Esophagus (tissue), 2 donors: ENCODE measurements at regions not wholly inside any gene's neighbourhood (a gene's known extent, or its start where the extent isn't known, plus 50 kb on each side); places are given as distances from the start of the nearest gene placed in this dataset.

Experiments
- H3K27ac ChIP-seq, 2 donors: one replicate each; pipeline ENCODE4 v1.5.1; 2013; ENCODE audit warnings: low read depth in 2 of 2, mild to moderate bottlenecking in 2 of 2, inconsistent platforms in 1 of 2, low read length in 1 of 2, moderate library complexity in 1 of 2
- H3K27me3 ChIP-seq, 2 donors: one replicate each; pipeline ENCODE4 v1.6.1; 2013; ENCODE audit warnings: low read length in 2 of 2, control low read depth in 1 of 2, mild to moderate bottlenecking in 1 of 2; ENCODE audit not compliant: insufficient read depth in 2 of 2, control insufficient read depth in 1 of 2
- H3K36me3 ChIP-seq, 2 donors: one replicate each; pipeline ENCODE4 v1.6.1; 2013; ENCODE audit warnings: low read length in 1 of 2; ENCODE audit not compliant: control insufficient read depth in 2 of 2, insufficient read depth in 2 of 2
- H3K4me1 ChIP-seq, 2 donors: one replicate each; pipeline ENCODE4 v1.6.1; 2013; ENCODE audit warnings: low read length in 1 of 2; ENCODE audit not compliant: control insufficient read depth in 2 of 2, insufficient read depth in 2 of 2
- H3K4me3 ChIP-seq, 2 donors: one replicate each; pipeline ENCODE4 v1.5.1; 2013; ENCODE audit warnings: low read length in 2 of 2, mild to moderate bottlenecking in 2 of 2, low read depth in 1 of 2, moderate library complexity in 1 of 2
- H3K9me3 ChIP-seq, 2 donors: one replicate each; pipeline ENCODE4 v1.6.1; 2013; ENCODE audit warnings: mild to moderate bottlenecking in 2 of 2, low read depth in 1 of 2, low read length in 1 of 2, moderate library complexity in 1 of 2; ENCODE audit not compliant: control insufficient read depth in 2 of 2, insufficient read depth in 1 of 2
- WGBS, 2 donors: extraction: QIAGEN DNeasy Blood & Tissue Kit; methylation state at CpG; one replicate each; pipeline ENCODE4 v1.1.7; 2013; 5-methylcytosine and 5-hydroxymethylcytosine counted together
- donor health status: healthy with polysubstance abuse.
- donor health status: Bipolar disorder and iron deficiency.

DNA sequence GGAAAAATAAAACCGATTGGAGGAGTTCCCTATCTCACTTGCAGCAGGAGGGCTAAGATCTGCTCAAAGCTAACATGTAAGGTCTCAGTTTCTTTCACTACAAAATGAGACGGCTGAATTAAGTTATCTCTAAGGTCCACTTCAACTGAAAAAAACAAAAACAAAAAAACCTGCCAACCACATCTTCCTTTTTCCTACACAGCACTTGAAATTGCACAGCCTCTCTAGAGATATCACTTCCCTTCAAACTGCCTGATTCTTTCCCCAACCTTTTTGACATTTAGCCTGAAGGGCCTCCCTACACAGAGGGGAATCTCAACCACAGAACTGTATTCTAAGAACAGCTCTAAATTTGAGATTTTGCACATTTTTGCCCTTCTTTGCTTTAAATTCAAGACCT, 227.9 kb upstream of the TARS1 start:
- Histone ChIP-seq H3K4me3 (no peak overlapping the region), H3K36me3 (no peaks in the 10 kb centered on the region), H3K9me3 (no peaks in the 10 kb centered on the region), H3K27me3 (no peaks in the 10 kb centered on the region), H3K4me1 (no peaks in the 10 kb centered on the region), H3K27ac (no peak overlapping the region)
- WGBS, 2 donors = 35 to 50% methylated on average over 2 of the region's 2 CpGs

GRCh38 chr5:33223563-33224284, 217.0 kb upstream of the TARS1 start:
- no peaks in the 10 kb centered on the region for H3K27me3 ChIP-seq
- no peaks in the 10 kb centered on the region for H3K4me1 ChIP-seq
- no peak overlapping the region for H3K4me3 ChIP-seq
- WGBS, 2 donors = 49 to 54% methylated on average over 3 of the region's 3 CpGs
- no peaks in the 10 kb centered on the region for H3K36me3 ChIP-seq
- no peak overlapping the region for H3K27ac ChIP-seq
- no peaks in the 10 kb centered on the region for H3K9me3 ChIP-seq

DNA sequence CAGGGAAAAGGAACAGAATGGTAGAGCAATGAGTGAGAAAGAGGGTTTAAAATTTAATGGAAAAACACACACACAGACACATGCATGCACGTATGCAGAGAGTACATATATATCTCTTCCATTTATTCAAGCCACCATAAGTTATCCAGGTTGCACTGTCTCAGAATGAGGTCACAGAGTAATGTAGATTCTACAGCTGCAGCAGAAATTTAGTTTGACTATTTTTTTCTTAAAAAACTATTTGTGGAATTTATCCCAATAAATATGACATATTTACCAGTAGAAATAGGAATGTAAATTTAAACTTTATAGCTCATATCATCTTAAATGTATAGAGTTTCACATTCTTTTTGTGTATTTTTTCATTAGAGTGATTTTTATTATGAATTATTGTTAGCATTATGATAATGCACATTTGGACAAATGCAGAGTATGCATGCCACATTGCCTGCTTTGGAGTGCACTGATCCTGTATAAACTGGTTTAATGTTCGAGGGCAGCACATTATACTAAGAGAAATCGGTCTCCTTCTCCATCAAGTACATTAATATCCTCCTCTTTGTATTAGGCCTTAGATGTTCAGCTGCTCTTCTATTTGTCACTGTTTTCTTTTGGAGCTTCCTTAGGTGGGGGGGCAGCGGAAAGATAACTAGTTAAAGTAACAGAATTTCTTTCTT, 216.3 kb upstream of the TARS1 start:
- Histone ChIP-seq H3K27me3 (no peaks in the 10 kb centered on the region), H3K36me3 (no peaks in the 10 kb centered on the region), H3K4me1 (no peaks in the 10 kb centered on the region), H3K27ac (no peak overlapping the region), H3K9me3 (no peaks in the 10 kb centered on the region), H3K4me3 (no peak overlapping the region)
- 85 to 88% methylated on average over 4 of the region's 4 CpGs for WGBS, 2 donors

GRCh38 chr5:33227247-33227646, 213.5 kb upstream of the TARS1 start:
- Histone ChIP-seq H3K36me3 (no peaks in the 10 kb centered on the region), H3K4me3 (no peak overlapping the region), H3K4me1 (no peaks in the 10 kb centered on the region), H3K9me3 (no peaks in the 10 kb centered on the region), H3K27me3 (no peaks in the 10 kb centered on the region), H3K27ac (no peak overlapping the region)

- H3K36me3 ChIP-seq = no peaks in the 10 kb centered on the region
- H3K4me3 ChIP-seq = no peak overlapping the region
- no peak overlapping the region for H3K27ac ChIP-seq
- H3K27me3 ChIP-seq = no peaks in the 10 kb centered on the region
- WGBS, 2 donors = 84 to 86% methylated on average over 2 of the region's 2 CpGs
- no peaks in the 10 kb centered on the region for H3K4me1 ChIP-seq
- no peaks in the 10 kb centered on the region for H3K9me3 ChIP-seq
Observed at GRCh38 chr5:33227746-33228145, 213.0 kb upstream of the TARS1 start.

- no peaks in the 10 kb centered on the region for H3K27me3 ChIP-seq
- no peaks in the 10 kb centered on the region for H3K9me3 ChIP-seq
- no peaks in the 10 kb centered on the region for H3K4me1 ChIP-seq
- no peaks in the 10 kb centered on the region for H3K36me3 ChIP-seq
- WGBS, 2 donors = 83 to 86% methylated on average over 3 of the region's 3 CpGs
- H3K27ac ChIP-seq = no peak overlapping the region
- H3K4me3 ChIP-seq = no peak overlapping the region
Observed at GRCh38 chr5:33228149-33228548, 212.6 kb upstream of the TARS1 start.

GRCh38 chr5:33229216-33229615, 211.5 kb upstream of the TARS1 start:
- no peak overlapping the region for H3K27ac ChIP-seq

DNA sequence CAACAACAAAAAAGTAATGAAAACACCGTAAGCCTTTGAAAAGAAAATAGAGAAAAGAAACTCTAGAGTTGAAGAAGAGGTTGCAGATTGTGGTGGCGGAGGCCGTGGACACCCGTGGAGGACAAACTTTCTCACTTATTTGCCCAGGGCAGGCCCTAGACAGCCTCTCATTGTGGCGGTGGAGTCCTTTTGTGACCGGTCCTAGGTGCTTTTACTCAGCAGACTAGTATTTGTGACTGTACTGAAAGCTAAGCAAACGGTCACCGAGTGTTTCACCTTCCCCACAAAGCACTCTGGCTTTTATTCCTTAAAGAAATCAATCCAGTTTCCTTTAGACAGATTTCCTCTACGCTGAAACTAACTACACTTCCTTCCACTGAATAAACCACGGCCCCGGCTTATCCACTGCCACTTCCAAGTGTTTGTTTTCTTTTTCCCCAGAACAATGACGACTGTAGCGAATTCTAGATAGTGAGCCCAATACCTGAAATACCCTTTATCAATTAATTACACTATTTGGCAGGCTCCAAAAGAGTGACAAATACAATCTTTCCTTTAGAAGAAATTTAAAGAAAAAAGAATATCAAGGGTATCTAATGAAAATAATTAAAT, 210.2 kb upstream of the TARS1 start:
- Histone ChIP-seq H3K9me3 (no peaks in the 10 kb centered on the region), H3K27ac (no peak overlapping the region), H3K4me1 (no peaks in the 10 kb centered on the region), H3K4me3 (no peak overlapping the region), H3K27me3 (no peaks in the 10 kb centered on the region), H3K36me3 (no peaks in the 10 kb centered on the region)
- 67 to 74% methylated on average over 13 of the region's 13 CpGs for WGBS, 2 donors

More at GRCh38 chr5:33229216-33229615, 211.5 kb upstream of the TARS1 start:
- Histone ChIP-seq H3K4me1 (no peaks in the 10 kb centered on the region), H3K4me3 (no peak overlapping the region), H3K36me3 (no peaks in the 10 kb centered on the region), H3K9me3 (no peaks in the 10 kb centered on the region), H3K27me3 (no peaks in the 10 kb centered on the region)
- WGBS, 2 donors = 64 to 66% methylated on average over 9 of the region's 9 CpGs

DNA sequence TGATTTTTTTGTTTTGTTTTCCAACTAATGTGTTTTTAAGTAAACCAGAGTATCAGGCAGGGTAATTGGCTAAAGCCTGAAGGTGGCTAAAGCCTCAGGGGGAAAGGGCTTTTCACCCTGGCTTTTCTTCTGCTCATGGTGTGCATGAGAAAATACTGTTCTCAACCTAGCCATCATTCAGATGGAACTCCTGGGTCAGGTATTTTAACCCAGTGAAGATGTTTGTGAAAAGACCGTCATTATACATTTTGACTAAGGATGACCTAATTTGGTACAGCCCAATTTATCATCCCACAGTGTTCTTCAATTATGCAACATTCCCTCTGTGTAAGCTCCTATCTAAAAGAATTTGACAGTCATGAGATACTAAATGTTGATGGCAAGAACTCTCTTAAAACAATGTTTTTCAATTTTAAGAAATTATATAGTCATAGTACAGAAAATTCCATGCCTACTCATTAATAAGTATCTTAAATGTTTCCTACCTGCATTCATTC, 209.5 kb upstream of the TARS1 start:
- H3K9me3 ChIP-seq = no peaks in the 10 kb centered on the region
- H3K27ac ChIP-seq = no peak overlapping the region
- no peaks in the 10 kb centered on the region for H3K4me1 ChIP-seq
- H3K36me3 ChIP-seq = no peaks in the 10 kb centered on the region
- H3K4me3 ChIP-seq = no peak overlapping the region
- 83 to 85% methylated on average over 1 of the region's 1 CpG for WGBS, 2 donors
- H3K27me3 ChIP-seq = no peaks in the 10 kb centered on the region
